Smooth muscle cell (in vitro differentiated cells): ENCODE measurements at regions not wholly inside any gene's neighbourhood (a gene's known extent, or its start where the extent isn't known, plus 50 kb on each side); places are given as distances from the start of the nearest gene placed in this dataset.
"Not testable (repeated sequence)": the region's sequence is repeated elsewhere in the genome, so short reads cannot be mapped to it uniquely, and the experiment has no call there.

Experiments used
- DNase-seq: peaks from one replicate; lab custom pipeline; 2025; ENCODE audit not compliant: unreplicated experiment; lab: John Stamatoyannopoulos, UW
- H2AFZ ChIP-seq: fragments of 200-600 bp; sonication (generic); 2 replicates; pipeline ENCODE4 v1.6.0; 2016; ENCODE audit warnings: antibody characterized with exemption, low read depth, mild to moderate bottlenecking
- H3F3A ChIP-seq: fragments of 200-600 bp; sonication (generic); 2 replicates; pipeline ENCODE4 v1.6.0; 2017; ENCODE audit warnings: antibody characterized with exemption, low read depth
- H3K27ac ChIP-seq: fragments of 200-600 bp; sonication (generic); 2 replicates; pipeline ENCODE4 v1.5.1; 2016; ENCODE audit warnings: low read depth, mild to moderate bottlenecking
- H3K27me3 ChIP-seq: fragments of 200-600 bp; sonication (generic); 2 replicates; pipeline ENCODE4 v1.6.1; 2016; ENCODE audit warnings: low read depth, mild to moderate bottlenecking
- H3K36me3 ChIP-seq: fragments of 200-600 bp; sonication (generic); 2 replicates; pipeline ENCODE4 v1.5.1; 2016; ENCODE audit warnings: low read depth
- H3K4me1 ChIP-seq: fragments of 200-600 bp; sonication (generic); 2 replicates; pipeline ENCODE4 v1.5.1; 2016; ENCODE audit warnings: low read depth
- H3K4me2 ChIP-seq: fragments of 200-600 bp; sonication (generic); 2 replicates; pipeline ENCODE4 v1.6.0; 2016; ENCODE audit warnings: mild to moderate bottlenecking
- H3K4me3 ChIP-seq: fragments of 200-600 bp; sonication (generic); 2 replicates; pipeline ENCODE4 v1.5.1; 2016; ENCODE audit warnings: mild to moderate bottlenecking
- H3K79me2 ChIP-seq: fragments of 200-600 bp; sonication (generic); 2 replicates; pipeline ENCODE4 v1.6.0; 2016; ENCODE audit warnings: low read depth, mild to moderate bottlenecking
- H3K9ac ChIP-seq: fragments of 200-600 bp; sonication (generic); 2 replicates; pipeline ENCODE4 v1.6.0; 2016; ENCODE audit warnings: low read depth
- H3K9me3 ChIP-seq: fragments of 200-600 bp; sonication (generic); replicated peaks from 2 replicates; pipeline ENCODE4 v1.5.1; 2016; ENCODE audit warnings: low read depth
- H4K20me1 ChIP-seq: fragments of 200-600 bp; sonication (generic); 2 replicates; pipeline ENCODE4 v1.6.0; 2016; ENCODE audit warnings: low read depth
- WGBS: methylation state at CpG from one replicate; pipeline ENCODE4 v1.1.7; 2016; ENCODE audit warnings: low lambda C conversion rate; 5-methylcytosine and 5-hydroxymethylcytosine counted together
- TF ChIP-seq, protein P1 (sequence below): fragments of 200-600 bp; sonication (generic); IDR thresholded peaks from 2 replicates; pipeline ENCODE4 v1.5.1; 2017; ENCODE audit warnings: borderline replicate concordance, mild to moderate bottlenecking, antibody characterized with exemption; ENCODE audit not compliant: insufficient read depth, poor library complexity, severe bottlenecking

DNA sequence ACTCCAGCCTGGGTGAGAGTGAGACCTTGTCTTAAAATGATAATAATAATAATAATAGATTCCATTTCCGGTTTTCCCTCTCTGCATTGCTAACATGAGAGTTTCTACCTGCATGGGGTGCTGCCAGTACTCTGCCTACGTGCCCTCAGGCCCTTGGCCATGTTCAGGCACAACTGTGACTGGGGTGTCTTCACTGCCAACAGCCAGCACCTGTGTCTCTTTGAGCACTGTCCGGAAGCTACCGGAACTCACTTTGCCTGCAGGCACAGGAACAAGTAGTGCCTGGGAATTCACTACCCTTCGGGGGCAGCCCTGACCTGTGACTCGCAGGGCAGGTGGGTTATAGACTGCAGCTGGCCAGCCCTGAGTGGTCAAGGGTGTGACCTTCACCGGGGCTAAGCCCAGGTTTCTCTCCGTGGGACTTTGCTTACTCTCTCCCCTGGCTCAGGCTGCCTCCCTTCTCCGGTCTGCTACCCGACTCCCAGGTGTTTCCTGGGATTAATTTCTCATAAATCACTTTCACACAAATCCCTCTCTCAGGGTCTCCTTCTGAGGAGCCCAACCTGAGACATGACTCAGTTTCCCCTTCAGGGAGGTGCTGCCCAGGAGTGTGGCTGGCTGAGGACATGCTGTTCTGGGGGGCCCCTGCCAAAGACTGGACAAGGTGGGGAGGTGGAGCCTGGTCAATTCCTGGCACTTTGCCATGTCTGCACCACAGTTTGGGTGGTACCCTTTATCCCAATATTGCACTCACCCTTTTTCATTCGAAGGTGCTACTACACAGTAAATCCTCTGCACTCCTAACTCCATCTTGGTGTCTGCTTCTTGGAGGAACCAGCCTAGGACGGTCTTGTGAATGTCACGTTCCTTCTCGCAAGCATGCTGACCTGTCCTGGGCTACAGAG is 79.5 kb upstream of the RALGAPA2 start:
- Histone ChIP-seq H3K4me1 (no peaks in the 10 kb centered on the region), H3K4me3 (no peak overlapping the region), H2AFZ (no peak overlapping the region), H3K9ac (no peak overlapping the region), H3K27ac (no peak overlapping the region), H4K20me1 (no peaks in the 10 kb centered on the region), H3K36me3 (no peaks in the 10 kb centered on the region), H3K27me3 (no peaks in the 10 kb centered on the region), H3K4me2 (no peak overlapping the region), H3K79me2 (no peaks in the 10 kb centered on the region), H3K9me3 (no peaks in the 10 kb centered on the region), H3F3A (no peaks in the 10 kb centered on the region)
- TF ChIP-seq, protein P1, sequence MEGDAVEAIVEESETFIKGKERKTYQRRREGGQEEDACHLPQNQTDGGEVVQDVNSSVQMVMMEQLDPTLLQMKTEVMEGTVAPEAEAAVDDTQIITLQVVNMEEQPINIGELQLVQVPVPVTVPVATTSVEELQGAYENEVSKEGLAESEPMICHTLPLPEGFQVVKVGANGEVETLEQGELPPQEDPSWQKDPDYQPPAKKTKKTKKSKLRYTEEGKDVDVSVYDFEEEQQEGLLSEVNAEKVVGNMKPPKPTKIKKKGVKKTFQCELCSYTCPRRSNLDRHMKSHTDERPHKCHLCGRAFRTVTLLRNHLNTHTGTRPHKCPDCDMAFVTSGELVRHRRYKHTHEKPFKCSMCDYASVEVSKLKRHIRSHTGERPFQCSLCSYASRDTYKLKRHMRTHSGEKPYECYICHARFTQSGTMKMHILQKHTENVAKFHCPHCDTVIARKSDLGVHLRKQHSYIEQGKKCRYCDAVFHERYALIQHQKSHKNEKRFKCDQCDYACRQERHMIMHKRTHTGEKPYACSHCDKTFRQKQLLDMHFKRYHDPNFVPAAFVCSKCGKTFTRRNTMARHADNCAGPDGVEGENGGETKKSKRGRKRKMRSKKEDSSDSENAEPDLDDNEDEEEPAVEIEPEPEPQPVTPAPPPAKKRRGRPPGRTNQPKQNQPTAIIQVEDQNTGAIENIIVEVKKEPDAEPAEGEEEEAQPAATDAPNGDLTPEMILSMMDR, result no peak
- DNase-seq, result no peak
- WGBS, result 92% methylated on average over 14 of the region's 14 CpGs

DNA sequence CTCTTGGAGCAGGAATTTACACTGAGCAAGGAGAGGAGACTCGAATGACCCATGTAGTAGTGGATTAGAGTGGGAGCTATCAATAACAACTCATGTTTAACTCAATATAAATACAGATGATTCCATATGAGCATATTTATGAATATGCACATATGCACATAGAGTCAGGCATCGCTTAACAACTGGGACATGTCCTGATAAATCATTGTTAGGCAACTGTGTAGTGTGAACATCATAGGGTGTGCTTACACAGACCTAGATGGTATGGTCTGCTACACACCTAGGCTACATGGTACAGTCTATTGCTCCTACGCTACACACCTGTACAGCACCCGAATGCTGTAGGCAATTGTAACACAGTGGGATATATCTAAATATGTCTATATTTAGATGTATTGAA is 75.9 kb upstream of the RALGAPA2 start:
- no peak overlapping the region for H3K9ac ChIP-seq

DNA sequence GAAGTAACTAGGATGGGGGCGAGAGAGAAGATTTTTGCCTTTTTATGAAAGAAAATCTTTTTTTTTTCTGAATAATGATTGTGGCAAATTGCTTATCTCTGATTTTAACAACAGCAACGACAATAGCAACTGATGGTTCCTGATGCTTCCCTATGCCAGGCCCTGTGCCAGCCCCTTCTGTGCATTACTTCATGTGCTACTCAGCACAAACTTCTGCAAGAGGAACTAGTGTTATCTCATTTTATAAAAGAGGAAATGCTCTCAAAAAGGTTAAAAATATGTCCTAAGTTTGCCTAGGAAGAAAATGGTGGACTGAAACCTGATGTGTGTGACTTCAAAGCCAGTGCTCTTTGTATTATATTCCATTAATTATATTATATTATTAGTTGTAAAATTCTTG is 74.0 kb upstream of the RALGAPA2 start:
- Histone ChIP-seq H3K9ac (no peak overlapping the region), H3K27me3 (no peaks in the 10 kb centered on the region), H3K4me3 (no peak overlapping the region), H3F3A (no peaks in the 10 kb centered on the region), H3K4me2 (no peak overlapping the region), H2AFZ (no peak overlapping the region), H3K27ac (no peak overlapping the region), H4K20me1 (no peaks in the 10 kb centered on the region), H3K4me1 (no peaks in the 10 kb centered on the region), H3K36me3 (no peaks in the 10 kb centered on the region), H3K79me2 (no peaks in the 10 kb centered on the region), H3K9me3 (no peaks in the 10 kb centered on the region)
- WGBS, result 95% methylated on average over 2 of the region's 2 CpGs
- TF ChIP-seq, protein P1, result no peak
- DNase-seq, result no peak

More for the DNA sequence above, 75.9 kb upstream of the RALGAPA2 start:
- Histone ChIP-seq H3K36me3 (no peaks in the 10 kb centered on the region), H3K27me3 (no peaks in the 10 kb centered on the region), H3K79me2 (no peaks in the 10 kb centered on the region), H3K9me3 (no peaks in the 10 kb centered on the region), H3K4me3 (no peak overlapping the region), H2AFZ (no peak overlapping the region), H3K27ac (no peak overlapping the region), H3K4me1 (no peaks in the 10 kb centered on the region), H4K20me1 (no peaks in the 10 kb centered on the region), H3K4me2 (no peak overlapping the region), H3F3A (no peaks in the 10 kb centered on the region)
- 85% methylated on average over 4 of the region's 4 CpGs for WGBS
- DNase-seq, result no peak
- TF ChIP-seq, protein P1, result no peak

DNA sequence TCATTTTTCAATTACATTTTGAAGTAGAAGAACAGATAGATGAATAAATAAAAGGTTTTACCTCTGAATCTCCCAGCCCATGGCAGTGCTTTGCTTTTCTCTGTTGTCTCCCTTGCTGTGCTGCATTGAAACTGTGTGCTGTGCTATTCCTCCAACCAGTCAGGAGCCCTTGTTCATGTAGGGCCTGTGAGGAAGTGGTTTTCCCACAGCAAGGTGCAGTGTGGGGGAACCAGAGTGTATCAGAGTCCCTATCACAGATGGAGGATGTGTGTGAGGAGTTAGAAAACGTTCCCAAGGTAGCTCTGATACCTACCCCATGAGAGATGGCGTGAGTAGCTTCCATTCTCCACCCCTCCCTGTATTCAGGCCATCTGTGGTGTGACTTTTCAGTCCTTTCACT is 72.8 kb upstream of the RALGAPA2 start:
- no peaks in the 10 kb centered on the region for H3K36me3 ChIP-seq
- H3K9ac ChIP-seq, result no peak overlapping the region
- 83% methylated on average over 2 of the region's 2 CpGs for WGBS

DNA sequence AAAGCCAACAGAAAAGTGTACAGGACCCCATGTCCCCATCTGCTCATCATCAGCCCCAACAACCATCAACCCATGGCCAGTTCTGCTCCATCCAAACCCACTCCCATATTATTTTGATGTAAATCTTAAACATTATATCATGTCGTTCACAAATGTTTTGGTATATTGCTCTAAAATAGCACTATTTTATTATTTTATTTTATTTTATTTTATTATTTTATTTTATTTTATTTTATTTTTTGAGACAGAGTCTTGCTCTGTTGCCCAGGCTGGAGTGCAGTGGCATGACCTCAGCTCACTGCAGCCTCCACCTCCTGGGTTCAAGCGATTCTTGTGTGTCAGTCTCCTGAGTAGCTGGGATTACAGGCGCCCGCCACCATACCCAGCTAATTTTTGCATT is 72.0 kb upstream of the RALGAPA2 start:
- not testable (repeated sequence) for H3K9me3 ChIP-seq, H2AFZ ChIP-seq, H3K4me2 ChIP-seq, H3K27me3 ChIP-seq, H3K27ac ChIP-seq, H3K4me1 ChIP-seq, H3K4me3 ChIP-seq, H3F3A ChIP-seq, DNase-seq, H3K9ac ChIP-seq, H3K36me3 ChIP-seq, H3K79me2 ChIP-seq, H4K20me1 ChIP-seq
- 95% methylated on average over 4 of the region's 4 CpGs for WGBS

More for the DNA sequence above, 72.8 kb upstream of the RALGAPA2 start:
- Histone ChIP-seq H3K27me3 (no peaks in the 10 kb centered on the region), H3K79me2 (no peaks in the 10 kb centered on the region), H3K4me3 (no peak overlapping the region), H2AFZ (no peak overlapping the region), H4K20me1 (no peaks in the 10 kb centered on the region), H3K4me1 (no peaks in the 10 kb centered on the region), H3K27ac (no peak overlapping the region), H3K4me2 (no peak overlapping the region), H3K9me3 (no peaks in the 10 kb centered on the region), H3F3A (no peaks in the 10 kb centered on the region)
- no peak for DNase-seq
- TF ChIP-seq, protein P1, result no peak
